ENCODE measurements at regions not wholly inside any gene's neighbourhood (a gene's known extent, or its start where the extent isn't known, plus 50 kb on each side); places are given as distances from the start of the nearest gene placed in this dataset.

GRCh38 chr9:85258823-85259370 lies 482.9 kb downstream of the AGTPBP1 start:
- peak; percentile 18 for DNase-seq (ENCODE audit: low spot score)

GRCh38 chr9:85258236-85258635 lies 483.5 kb downstream of the AGTPBP1 start:
- no peak for DNase-seq (ENCODE audit: low spot score)

- DNase-seq (ENCODE audit: low spot score): no peak
These were observed 492.5 kb downstream of the AGTPBP1 start for GRCh38 chr9:85249313-85249621.

- DNase-seq (ENCODE audit: low spot score): no peak
These were observed 493.0 kb downstream of the AGTPBP1 start for GRCh38 chr9:85248514-85249312.

- no peak for DNase-seq (ENCODE audit: low spot score)
These were observed 495.2 kb downstream of the AGTPBP1 start for GRCh38 chr9:85246541-85246940.

- DNase-seq (ENCODE audit: low spot score): no peak
These were observed 496.9 kb downstream of the AGTPBP1 start for GRCh38 chr9:85244856-85245255.

GRCh38 chr9:85243977-85244376 lies 497.8 kb downstream of the AGTPBP1 start:
- no peak for DNase-seq (ENCODE audit: low spot score)

- DNase-seq (ENCODE audit: low spot score): no peak
These were observed 504.3 kb downstream of the AGTPBP1 start for GRCh38 chr9:85237478-85237877.

- no peak for DNase-seq (ENCODE audit: low spot score)
These were observed 511.7 kb downstream of the AGTPBP1 start for GRCh38 chr9:85230081-85230480.

GRCh38 chr9:85228111-85228855 lies 513.5 kb downstream of the AGTPBP1 start:
- DNase-seq (ENCODE audit: low spot score): no peak

- DNase-seq (ENCODE audit: low spot score): no peak
These were observed 516.6 kb downstream of the AGTPBP1 start for GRCh38 chr9:85225180-85225579.

- no peak for DNase-seq (ENCODE audit: low spot score)
These were observed 517.0 kb downstream of the AGTPBP1 start for GRCh38 chr9:85224729-85225128.

GRCh38 chr9:85224301-85224700 lies 517.5 kb downstream of the AGTPBP1 start:
- no peak for DNase-seq (ENCODE audit: low spot score)

- no peak for DNase-seq (ENCODE audit: low spot score)
These were observed 518.1 kb downstream of the AGTPBP1 start for GRCh38 chr9:85223506-85224125.

- DNase-seq (ENCODE audit: low spot score): no peak
These were observed 525.2 kb downstream of the AGTPBP1 start for GRCh38 chr9:85216601-85217000.

GRCh38 chr9:85215961-85216360 lies 525.8 kb downstream of the AGTPBP1 start:
- no peak for DNase-seq (ENCODE audit: low spot score)

GRCh38 chr9:85215416-85215815 lies 526.3 kb downstream of the AGTPBP1 start:
- no peak for DNase-seq (ENCODE audit: low spot score)

GRCh38 chr9:85213650-85214607 lies 527.8 kb downstream of the AGTPBP1 start:
- no peak for DNase-seq (ENCODE audit: low spot score)

GRCh38 chr9:85212887-85213286 lies 528.9 kb downstream of the AGTPBP1 start:
- DNase-seq (ENCODE audit: low spot score): no peak

GRCh38 chr9:85212209-85212608 lies 529.5 kb downstream of the AGTPBP1 start:
- no peak for DNase-seq (ENCODE audit: low spot score)

- no peak for DNase-seq (ENCODE audit: low spot score)
These were observed 533.1 kb downstream of the AGTPBP1 start for GRCh38 chr9:85208666-85209065.

- no peak for DNase-seq (ENCODE audit: low spot score)
These were observed 534.6 kb downstream of the NTRK2 start for GRCh38 chr9:85204176-85204575.

All from germinal center (tissue), 1 donor.